GM19452 (cell line): ENCODE measurements at regions not wholly inside any gene's neighbourhood (a gene's known extent, or its start where the extent isn't known, plus 50 kb on each side); places are given as distances from the start of the nearest gene placed in this dataset.

Source experiments
- ATAC-seq: cut with Tn5 transposase; IDR thresholded peaks from one replicate; pipeline ENCODE4 v1.9.1; 2021; ENCODE audit not compliant: unreplicated experiment

DNA sequence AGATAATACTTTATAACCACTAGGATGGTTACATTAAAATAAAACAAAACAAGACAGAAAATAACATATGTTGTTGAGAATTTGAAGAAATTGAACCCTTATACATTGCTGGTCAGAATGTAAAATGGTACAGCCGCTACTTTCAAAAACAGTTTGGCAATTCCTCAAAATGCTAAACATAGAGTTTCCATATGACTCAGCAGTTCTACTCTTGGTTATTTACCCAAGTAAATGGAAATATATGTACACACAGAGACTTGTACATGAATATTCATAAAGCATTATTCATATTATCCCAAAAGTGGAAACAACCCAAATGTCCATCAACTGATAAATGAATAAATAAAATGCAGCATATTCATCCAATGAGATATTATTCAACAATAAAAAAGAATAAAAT lies 92.5 kb upstream of the LRATD1 start:
- ATAC-seq, result no peak

DNA sequence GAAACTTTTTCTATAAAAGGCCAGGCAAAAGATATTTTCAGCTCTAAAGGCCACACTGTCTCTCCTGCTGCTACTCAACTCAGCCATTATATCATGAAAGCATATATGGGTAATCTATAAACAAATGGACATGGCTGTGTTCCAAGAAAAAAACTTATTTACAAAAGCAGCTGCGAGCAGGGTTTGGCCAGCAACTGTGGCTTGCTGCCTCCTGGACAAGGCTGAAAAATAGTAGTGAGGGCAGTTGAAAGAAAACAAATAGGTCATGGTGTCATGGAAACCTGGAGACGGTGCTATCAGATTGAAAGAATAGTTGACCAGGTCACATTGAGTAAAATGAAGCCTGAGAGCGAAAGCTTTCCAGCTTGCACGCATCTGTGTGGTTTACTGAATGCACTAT lies 89.2 kb upstream of the LRATD1 start:
- ATAC-seq, result no peak

DNA sequence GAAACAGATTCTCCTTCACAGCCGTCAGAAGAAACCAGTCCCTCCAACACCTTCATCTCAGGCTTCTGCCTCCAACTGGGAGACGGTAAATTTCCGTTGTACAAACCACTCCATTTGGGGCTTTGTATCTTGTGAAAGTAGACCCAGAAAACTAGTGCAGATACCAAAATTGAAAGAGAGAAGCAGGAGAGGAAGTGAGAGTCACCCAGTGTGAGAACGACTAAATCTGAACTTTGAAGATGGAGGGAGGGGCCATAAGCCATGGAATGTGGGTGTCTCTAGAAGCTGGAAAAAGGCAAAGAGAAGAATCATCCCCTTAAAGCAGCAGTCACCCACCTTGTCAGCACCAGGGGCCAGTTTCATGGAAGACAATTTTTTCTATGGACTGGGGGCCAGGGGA lies 88.3 kb upstream of the LRATD1 start:
- ATAC-seq, result no peak

DNA sequence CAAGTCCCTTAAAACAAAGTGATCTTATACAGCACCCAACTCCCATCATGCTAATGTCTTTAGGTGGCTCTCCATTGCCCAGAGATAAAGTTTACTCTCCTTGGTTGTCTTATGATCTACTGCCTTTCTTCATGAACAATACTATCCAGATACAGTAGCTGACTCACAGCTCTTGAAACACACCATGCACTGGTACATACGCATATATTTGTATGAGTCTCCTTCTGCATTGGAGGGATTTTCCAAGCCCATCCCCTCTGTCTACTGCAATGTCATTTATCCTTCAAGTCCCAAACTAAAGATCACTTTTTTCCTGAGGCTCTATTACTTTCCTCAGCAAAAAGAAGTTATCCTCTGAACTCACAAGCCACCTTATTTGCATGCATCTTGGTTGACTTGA lies 84.7 kb upstream of the LRATD1 start:
- ATAC-seq, result no peak

DNA sequence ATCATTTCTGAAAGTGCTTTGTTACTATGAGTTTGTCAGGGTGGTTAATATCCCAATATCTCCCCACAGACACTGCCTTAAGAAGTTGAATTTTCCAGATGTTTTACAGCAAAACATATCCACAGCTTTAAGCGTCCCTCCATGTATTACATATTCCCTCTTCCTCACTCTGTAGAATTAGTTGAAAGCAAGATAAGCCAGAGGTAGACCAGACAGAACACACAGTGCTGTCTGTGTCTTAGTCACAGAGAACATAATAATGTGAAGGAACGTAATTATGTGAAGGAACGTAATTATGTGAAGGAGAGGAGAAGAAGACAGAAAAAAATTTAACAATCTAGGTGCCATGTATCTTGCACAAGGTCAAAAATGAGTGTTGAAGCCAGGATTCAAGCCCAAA lies 81.9 kb upstream of the LRATD1 start:
- no peak for ATAC-seq

DNA sequence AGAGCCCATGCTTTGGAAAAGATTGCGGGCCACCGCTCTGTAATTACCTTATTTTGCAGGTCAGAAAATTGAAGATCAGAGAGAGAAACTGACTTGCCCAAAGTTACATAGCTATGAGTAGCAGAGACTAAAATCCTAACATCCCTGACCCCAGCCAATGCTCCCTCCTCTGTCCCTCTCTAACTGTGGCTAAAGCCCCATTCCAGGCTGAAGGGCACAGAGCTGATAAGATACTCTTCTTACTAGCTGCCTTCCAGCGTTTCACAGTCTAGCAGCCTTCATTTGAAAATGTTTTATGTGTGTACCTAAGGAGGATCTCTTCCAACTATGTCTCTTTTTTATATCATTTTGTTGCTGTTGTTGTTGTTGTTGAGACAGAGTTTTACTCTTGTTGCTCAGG lies 81.4 kb upstream of the LRATD1 start:
- no peak for ATAC-seq

DNA sequence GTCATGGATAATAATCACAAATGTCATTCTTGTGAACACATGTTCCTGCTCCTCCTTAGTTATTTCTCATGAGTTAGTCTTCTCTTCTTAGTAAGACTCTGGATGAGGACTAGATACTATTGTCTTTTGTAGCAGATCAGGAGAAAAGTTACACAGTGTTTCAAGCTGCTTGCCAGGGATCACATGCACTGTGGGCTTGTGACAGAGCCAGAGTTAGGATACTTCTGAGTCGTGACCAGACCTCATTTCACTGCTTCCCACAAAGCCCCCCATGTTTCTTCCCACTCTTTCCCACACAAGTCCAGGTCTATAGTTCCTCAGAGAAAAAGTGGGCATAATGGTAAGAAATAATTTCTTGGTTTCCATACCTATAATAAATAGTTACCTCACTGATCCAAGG lies 80.2 kb upstream of the LRATD1 start:
- no peak for ATAC-seq

DNA sequence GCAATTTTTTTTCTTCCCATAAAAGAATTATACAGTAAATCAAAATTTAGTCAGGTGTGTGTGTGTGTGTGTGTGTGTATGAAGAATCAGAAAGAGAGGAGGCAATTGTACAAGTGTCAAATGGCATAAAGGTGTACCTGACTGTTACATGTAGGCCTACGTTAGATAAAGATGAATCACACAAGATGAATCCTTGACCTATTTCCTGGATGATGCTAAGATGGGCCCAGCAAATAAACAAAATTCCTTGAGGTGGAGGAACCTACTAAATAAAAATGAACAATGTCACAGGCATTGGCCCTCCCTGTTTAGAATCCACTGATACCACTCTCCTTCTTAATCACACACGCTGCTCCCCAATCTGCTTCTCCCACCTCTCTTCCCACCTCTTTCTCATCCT lies 79.7 kb upstream of the LRATD1 start:
- ATAC-seq, result no peak

DNA sequence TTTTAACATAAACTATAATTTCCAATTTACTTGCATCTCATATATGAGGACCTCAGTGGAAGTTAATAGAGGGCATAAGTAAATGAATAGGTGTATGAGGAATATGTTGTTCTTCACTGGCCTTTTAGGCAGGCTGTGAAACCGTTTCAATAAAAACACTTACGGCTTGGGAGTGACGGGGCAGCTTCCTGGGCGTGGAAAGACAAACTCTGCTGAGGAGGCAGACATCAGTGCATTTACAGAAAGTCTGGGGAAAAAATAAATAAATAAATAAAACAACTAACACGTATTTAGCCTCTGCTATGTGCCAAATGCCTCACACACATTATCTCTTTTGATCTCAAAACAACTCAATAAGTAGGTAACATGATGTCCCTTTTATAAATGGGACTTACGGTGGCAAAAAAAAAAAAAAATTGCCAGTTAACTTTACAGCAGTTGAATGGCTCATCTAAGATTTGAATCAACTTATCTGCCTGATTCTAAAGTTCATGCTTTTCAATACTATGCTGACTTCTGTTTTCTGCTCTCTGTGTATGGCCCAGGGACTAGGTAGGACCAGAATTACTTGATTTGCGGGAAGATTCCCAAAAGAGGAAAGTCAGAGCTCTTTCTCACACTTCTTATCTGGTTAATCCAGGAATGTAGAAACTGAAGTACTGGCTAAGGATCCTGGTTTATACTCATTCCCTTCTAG lies 77.5 kb upstream of the LRATD1 start:
- no peak for ATAC-seq

DNA sequence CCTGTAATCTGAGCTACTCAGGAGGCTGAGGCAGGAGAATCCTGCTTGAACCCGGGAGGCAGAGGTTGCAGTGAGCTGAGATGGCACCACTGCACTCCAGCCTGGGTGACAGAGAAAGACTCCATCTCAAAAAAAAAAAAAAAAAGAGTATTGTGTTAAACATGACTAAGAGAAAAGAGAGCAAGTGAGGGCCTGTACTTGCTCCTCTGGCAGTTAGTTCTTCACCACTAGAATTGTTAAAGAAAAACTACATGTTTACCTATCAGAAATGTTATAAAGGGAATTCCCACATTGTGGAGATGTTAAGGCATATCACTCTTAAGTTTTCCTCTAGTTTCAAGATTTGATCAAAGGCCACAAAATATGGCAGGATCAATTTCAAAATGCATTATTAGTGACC lies 75.4 kb upstream of the LRATD1 start:
- ATAC-seq, result no peak

DNA sequence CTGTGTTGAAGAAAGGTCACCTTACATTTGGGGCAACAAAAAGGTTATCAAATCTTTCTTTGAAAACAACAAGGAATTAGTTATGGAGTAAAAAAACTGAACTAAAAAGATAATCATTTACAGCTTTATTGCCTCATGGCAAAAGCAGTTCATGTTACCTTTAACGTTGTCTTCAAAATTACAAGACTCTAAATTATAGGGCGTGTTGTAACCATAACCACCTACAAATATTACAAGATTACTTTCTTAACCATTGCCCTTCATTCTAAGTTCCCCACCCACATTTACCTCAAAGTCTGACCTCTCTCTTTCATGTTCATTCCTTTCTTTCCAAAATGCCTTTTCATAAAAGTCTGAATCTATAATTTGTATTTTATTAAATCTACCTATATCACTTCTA lies 74.6 kb upstream of the LRATD1 start:
- ATAC-seq, result no peak

DNA sequence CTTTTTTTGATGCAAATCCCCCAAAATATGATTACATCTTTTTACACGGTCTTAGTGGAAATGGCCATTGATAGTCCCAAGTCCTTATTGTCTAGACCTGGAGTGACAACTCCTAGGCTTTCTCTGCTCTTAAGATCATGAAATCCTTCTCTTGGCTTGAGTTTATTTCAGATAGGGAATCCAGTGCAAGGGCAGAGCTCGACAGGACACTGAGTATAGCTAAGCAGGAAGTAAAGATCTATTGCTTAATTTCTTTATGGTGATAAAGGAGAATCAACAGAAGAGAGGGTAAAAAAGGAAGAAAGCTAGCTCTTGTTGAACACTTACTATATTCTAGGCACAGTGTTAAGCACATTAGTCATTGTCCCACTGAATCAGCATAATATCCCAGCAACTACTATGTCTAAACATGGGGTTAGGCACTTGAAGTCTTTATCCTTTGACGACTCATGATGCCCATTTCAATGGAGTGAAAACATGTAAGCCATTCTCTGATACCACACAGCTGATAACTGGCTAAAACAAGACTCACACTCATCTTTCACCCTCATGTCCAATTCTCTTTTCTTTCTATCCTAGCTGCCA lies 74.1 kb upstream of the LRATD1 start:
- no peak for ATAC-seq

DNA sequence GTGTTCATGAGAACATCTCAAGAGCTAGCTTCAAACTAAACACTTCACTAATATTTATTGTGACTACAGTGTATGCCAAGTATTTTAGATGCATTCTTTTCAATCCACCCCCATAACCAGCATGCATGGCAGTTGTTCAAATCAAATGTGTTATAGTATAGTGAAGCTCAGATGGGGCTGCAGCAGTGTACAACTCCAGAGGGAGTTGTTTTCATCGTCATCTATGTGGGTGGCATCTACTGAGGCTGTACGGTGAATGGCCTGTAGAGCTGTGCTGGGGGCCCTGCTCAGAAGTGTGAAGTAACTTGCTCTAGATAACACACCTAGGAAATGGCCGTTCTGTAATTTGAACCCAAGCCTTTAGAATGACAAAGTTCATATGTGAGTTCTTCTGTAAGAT lies 71.8 kb upstream of the LRATD1 start:
- ATAC-seq, result no peak

DNA sequence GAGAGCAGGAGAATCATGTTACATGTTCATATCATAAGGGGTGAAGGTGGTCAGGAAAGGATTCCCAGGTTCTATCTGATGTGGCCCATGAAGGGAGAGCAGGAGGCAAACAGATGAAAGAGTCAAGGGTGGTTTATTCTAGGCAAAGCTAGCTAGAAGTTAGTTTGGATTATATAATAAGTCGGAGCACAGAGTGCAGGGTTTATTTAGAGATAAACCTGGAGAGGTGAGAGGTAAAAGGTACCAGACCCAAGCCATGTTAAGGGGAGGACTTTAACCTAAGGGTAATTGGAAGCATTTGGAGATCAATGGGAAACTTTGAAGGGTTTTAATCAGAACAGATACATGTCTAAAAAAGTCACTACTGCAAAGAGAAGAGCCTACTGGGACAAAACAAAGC lies 69.2 kb upstream of the LRATD1 start:
- no peak for ATAC-seq

DNA sequence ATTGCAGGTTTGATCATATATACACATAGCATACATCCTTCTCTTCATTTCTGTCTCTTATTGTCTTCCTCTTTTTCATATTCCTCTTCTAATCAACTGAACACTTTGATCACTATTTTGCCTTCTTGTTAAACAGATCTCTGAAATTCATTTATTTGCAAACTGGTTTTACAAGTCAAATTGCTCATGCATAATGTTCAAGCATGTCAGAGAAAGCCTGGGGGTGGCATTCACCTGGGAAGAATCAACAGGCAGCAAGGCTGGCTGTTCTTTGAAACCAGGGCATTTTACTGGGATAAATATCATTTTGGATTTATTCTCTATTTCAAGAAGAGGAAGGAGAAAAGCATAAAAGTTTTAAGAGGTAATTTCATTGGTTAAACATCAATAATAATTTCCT lies 66.9 kb upstream of the LRATD1 start:
- ATAC-seq, result no peak

DNA sequence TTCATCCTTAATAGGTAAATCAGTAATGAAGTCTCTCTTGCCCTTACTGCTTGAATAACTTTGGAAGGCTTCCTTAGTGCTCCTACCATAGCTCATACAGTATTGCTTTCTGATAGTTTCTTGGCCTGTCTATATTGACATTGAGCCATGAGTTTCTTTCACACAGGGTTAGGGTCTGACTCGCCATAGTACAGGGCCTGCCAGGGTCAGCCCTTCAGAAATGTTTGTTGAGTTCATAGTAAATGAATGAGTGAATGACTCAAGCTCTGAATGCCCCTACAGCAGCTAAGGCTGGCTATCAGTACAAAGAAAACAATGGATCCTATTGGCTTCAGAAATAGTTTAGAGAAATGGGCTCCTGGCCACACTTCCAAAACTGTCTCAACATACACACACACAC lies 65.0 kb upstream of the LRATD1 start:
- ATAC-seq, result no peak

DNA sequence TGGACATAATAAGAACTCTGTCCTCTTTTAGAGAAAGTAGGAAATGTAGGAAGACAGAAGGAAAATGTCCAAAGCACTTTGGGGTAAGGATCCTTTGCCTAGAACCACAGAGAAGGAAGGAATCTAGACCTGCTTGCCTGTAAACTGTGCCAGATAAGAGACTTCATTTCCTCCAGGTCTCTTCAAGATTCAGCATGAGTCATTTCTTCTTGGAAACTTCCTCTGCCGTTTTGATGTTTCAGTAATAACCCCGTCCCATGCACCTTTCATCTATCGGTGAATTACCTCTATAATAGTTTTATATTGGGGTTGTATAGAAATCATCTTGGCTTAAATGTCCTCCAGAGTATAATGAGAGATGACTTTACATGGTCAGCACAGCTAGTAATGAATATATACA lies 63.2 kb upstream of the LRATD1 start:
- ATAC-seq, result no peak

DNA sequence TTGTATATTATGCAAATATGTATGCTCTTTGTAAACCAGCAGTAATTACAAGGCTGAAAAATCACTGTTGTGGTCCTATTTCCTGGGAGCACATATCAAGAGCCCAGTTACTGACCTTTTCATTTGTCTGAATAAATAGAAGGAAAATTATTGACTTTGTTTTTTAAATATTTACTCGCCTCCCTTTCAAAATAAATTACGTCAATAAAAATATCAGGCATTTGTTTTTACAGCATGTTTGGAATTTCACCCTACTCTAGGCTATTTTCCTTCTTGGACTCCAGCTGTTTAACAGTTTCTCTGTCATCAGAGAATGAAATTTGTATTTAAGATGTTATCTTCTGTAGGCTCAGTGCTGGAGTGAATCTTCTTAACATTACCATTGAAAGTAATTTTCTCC lies 59.9 kb upstream of the LRATD1 start:
- no peak for ATAC-seq

DNA sequence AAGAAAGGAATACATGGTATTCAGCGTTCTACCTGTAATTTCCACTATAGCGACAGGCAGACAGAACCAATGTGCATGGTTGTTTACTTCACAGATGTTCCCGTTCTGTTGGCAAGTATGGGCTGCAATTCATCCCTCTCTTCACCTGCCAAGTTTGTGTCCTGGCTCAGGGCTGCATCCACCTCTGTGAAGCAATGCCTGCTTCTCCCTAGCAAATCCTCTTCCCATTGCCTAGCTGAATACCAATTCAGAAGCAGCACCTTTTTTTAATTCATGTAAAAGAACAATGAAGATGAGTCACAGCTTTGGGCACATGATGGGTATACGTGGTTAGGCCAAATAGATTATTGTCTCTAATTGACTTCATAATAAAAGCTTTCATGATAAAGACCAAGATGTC lies 54.7 kb upstream of the LRATD1 start:
- no peak for ATAC-seq
